CD4-positive, alpha-beta T cell treated with Interleukin-6 for 4 hours (primary cell): ENCODE measurements at regions not wholly inside any gene's neighbourhood (a gene's known extent, or its start where the extent isn't known, plus 50 kb on each side); places are given as distances from the start of the nearest gene placed in this dataset.
A peak's percentile ranks its signal among the peaks of the same experiment; 100 is the strongest.
"Not testable (repeated sequence)": the region's sequence is repeated elsewhere in the genome, so short reads cannot be mapped to it uniquely, and the experiment has no call there.

ENCODE experiments used
- DNase-seq: peaks from one replicate; pipeline ENCODE4 v3.0.0-alpha.2; 2020; ENCODE audit warnings: mixed read lengths

DNA sequence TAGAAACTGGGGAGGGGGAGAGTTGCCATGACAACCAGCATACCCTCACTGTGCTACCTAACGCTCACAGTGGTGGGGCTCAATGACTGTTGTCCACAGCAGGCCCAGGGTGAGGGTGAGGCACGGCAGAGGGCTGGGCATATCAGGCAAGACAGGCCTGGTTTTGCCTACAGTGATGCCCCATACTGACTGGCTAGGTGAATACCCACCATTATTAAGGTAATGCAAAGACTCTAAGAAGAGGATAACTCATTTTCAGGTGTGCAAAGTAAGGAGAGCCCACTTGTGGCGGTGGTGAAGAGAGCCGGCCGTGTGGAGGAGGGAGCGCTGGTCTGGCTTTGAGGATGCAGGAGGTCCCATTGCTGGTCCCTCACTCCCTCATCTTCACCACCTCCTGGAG lies 422.3 kb downstream of the FUT8 start:
- no peak for DNase-seq

DNA sequence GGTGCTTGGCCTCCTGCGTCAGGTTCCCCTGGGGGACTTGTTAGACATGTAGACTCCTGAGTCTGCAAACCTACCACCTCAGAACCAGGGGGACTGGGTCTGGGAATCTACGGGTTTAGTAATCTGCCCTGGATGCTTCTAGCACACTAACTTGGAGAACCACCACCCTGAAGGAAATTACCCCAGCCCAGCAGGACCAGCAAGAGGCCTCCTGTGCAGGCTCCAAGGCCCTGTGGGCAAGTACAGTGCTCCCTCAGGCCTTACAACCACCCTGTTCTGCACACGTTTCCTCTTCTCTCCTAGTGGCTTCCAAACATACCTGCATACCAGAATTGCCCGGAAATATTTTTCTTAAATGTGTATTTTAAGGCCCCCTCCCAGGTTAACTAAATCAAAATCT lies 423.0 kb downstream of the FUT8 start:
- no peak for DNase-seq

DNA sequence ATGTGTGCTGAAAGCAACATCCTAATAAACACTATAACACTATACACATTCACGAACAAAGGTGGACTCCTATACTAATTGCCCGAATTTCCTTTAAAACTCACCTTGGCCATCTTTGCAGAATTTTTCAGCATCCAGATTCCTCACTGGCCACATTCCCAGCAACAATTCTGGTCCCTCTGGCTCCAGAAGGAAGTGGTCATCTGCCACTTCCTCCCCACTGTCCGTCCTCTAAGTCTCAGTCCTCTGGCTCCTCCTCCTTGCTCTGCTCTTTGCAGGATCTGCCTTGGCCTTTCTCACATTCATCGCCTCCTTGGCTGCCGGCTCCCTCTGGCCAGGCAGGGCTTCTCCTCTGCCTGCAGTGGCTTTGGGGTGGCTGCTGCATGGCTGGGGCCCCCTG lies 426.0 kb downstream of the FUT8 start:
- DNase-seq, result no peak

DNA sequence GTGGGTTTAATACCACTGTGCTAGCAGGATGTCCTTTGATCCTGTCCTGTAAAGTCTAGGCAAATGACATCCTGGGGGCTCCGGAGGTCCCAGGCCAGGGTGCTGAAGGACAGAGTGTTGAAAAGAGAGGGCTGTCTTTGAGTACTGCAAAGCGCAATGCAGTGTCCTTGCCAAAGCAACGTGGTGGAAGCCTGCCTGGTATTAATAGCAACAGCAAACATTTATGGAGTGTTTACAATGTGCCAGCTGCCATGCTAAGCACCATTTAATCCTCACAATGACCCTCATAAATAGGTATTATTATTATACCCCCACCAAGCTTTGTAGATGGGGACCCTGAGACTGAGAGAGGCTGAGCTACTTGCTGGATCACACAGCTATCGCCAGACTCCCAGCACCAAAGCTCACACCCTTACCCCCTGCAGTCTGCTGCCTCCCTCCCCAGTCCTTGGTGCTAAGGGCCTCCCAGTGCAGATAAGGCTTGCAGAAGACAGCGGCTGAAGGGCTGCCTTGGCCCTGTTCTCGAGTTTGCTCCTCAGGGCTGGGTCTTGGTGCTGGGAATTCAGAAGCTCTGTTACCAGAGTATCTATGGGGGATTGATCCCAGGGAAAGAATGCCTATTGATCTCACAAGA lies 427.7 kb downstream of the FUT8 start:
- no peak for DNase-seq

DNA sequence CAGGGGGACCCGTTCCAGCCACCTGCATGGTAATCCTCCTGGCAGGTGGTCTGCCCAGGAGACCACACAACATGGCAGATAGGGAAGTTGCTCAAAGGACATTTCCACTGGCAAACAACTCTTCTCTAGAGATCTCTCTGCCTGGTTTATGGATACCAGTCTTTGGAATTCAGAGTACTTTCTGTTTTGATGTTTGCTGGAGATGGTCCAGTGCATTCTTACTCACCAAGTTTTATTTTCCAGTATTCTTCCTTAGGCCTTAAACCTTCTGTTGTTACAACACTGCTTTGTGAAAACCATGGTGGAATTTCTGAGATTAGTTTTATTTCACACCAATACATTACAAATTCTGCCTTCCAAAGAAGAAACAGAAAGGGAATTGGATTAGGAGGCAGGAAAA lies 428.3 kb downstream of the FUT8 start:
- DNase-seq, result no peak

DNA sequence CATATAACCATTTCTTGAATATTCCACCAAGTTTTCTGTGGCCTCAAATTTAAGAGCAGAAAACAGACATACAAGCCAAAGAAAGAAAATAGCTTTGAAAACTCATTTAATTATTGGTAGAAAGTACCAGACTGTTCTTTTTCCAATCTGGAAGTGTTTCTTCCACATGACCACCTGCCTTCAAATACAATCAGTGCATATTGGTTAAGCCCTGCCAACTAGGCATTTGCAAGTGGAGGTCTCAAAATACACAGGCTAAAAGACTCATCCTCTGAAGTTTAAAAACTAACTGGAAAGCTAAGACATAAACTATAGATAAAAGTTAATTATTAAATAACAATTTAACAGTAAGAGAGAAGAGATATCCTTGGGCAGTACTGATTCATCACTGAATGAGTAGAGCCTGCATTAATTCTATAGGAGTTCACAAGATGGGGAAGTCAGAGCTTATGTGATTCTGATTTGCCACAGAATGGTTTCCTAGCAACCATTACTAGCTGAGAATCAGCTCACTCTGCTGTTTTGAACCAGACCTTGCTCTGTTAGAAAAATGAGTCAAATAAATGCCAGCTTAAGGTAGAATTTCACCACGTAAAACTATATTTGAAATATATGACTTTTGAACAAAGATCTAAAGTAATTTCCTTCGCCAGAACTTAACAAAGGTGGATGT lies 433.8 kb downstream of the FUT8 start:
- DNase-seq, result peak; percentile 15

DNA sequence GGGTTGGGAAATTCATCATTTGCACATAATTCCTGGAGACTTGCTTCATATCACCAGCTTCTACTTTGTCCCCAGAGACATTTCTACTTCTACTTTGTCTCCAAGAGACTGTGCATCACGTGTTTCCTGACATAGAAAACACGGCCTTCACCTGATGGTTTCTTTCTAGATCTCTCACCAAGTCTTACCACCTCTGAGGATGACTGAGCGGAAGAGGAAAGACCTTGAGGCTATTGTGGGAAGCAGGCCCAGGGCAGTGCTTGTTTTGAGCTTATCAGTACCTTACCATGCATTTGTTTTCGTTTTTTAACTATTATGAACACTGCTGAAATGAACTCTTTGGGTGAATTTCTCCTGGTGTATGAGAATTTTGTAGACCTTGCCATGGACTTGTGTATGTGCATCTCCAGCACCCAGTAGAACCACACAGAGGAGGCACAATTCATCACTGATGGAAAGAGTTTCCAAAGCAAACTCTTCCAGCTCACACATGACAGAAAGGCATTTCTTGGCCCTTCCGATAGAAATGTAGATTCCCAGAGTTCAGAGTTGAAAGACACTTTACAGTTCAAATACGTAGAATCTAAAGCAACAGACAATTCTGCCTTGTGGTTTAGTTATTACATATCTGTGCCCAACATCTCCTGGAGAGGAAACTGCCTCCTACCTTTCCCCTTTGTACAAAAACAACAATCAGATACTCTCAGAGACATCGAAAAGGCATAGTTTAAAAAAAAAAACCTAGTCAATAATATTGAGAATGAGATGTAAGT lies 434.7 kb downstream of the FUT8 start:
- DNase-seq, result peak; percentile 83

DNA sequence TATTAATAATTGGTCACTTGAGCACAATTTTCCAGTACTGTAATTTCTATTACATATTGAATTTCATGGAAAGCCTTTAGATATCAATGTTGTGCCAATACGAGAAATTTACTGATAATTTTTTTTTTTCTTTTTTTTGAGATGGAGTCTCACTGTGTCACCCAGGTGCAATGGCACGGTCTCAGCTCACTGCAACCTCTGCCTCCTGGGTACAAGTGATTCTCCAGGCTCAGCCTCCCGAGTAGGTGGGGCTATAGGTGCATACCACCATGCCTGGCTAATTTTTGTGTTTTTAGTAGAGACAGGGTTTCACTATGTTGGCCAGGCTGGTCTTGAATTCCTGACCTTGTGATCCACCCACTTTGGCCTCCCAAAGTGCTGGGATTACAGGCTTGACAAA lies 435.4 kb downstream of the FUT8 start:
- DNase-seq, result not testable (repeated sequence)

DNA sequence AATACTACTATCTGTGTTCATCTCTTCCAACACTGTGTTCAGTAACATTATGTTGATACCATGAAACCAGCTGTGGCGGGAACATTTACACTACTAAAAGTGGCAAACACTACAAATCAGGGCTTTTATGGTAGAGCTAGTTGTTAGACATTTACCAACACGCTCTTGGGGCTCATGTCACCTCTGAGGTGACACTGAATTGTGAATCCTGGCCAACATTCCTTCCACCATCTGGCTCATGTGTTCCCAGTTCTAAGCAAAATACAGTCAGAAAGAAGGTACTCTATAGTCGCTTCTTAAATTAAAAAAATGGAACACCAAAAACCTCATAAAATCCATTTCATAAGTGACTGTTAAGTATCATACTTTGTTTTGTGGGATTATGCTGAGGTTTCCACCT lies 436.6 kb downstream of the FUT8 start:
- no peak for DNase-seq

DNA sequence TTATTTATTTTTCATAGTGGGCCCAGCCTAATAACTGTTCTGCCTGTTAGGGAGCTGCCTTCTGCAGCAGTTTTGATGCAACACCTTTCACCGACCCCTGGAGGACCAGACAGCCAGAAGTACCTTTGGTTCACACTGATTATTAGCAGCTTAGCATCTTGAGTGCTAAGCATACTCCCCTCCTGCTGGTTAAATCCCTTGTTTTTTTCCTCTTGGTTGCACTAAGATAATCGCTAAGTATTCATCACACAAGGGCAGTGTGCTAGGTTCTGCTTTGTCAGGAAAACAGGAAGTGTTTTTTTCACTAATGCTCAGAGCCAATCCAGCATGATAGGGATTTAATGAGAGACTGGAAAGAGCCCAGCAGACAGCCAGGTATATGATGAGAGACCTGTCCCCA lies 437.0 kb downstream of the FUT8 start:
- DNase-seq, result no peak

DNA sequence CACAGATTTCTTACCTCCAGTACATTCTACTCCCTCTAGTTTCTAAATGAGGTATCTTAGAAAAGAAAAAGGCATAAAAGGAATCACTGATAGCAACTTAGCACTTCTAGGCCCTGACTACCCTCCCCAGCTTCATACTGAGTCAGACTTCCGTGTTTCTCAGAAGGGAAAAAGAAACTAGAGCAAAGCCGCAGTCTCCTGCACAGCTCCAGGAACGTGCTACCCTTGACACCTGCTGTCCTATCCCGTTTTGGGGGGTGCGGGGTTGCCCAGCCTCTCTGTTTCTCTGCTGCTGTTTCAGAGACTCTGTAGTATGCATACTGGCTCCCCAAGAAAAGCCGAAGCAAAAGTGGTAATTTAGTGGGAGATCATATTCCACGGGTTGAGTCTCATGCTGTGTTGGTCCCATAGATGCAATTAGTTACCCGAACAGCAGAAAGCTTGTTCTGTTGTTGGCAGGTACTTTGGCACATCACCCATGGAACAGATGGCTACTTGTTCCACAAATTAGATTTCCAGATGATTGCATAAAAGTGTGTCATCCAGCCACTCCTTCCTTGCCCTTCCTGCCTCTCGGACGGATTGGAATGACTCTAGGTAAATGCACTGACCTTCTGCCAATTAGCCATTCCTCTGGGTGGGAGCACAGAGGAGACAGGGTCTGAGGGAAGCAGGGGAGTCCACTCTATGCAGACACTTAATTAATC lies 438.1 kb downstream of the FUT8 start:
- peak; percentile 83 for DNase-seq

DNA sequence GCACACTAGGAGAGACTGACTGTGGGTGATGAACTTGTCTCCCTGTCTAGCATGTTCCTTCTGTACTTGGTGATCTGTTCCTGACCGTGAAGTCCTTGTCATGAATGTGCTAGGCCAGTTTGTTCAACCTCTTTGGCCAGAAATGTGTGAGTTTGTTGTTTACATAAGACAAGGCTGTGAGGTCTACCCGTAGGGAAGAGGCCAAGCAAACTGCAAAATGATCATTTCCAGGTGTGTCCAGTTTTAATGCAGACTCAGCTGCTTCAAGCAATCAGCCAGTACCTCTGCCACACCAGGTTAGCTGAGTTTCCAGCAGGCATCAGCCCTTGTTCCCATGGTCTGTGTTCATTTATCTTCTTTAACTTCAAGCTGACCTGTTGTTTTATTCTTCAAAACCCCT lies 440.2 kb downstream of the FUT8 start:
- DNase-seq, result no peak

DNA sequence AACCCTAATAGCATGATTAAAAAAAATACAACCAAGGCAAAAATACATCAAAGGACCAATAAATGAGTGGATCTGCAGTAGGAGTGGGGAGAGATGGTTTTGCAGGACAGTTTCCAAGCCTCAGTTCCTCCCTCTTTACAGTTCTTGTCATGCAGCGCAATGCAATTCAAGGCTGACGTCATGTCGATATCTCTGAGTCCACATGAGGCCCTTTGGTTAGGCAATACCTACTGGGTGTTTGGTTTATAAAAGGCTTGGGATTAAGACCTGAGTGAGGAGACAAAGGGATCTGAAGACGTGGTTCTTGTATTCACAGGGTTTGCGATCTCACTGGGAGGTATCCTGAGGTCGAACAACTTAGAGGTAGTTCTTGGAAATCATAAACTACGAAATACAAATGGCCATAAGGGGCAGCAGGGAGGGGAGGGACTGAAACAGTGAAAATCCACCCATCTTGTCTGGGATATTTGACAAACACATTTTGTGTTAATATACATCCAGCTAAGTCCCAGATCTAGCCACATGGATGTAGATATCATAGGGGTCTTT lies 441.0 kb downstream of the FUT8 start:
- DNase-seq, result no peak

DNA sequence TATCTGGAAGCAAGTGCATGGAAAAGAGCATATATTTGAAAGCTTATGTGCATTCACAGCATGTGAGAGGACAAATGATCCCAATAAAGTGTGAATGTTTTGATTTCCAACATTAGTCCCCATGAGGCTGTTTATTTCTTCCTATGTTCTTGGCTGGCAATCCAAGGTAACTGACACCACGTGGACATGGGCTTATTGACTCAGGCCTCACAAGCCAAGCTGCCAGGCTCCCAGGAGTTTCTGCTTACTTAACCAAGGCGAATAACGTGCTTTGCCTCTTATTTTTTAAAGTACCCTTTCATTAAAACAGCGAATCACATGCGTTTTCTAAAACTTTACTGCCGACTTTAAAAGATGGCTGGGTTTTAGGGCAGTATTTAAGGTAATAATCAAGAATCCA lies 441.7 kb downstream of the FUT8 start:
- DNase-seq, result no peak

DNA sequence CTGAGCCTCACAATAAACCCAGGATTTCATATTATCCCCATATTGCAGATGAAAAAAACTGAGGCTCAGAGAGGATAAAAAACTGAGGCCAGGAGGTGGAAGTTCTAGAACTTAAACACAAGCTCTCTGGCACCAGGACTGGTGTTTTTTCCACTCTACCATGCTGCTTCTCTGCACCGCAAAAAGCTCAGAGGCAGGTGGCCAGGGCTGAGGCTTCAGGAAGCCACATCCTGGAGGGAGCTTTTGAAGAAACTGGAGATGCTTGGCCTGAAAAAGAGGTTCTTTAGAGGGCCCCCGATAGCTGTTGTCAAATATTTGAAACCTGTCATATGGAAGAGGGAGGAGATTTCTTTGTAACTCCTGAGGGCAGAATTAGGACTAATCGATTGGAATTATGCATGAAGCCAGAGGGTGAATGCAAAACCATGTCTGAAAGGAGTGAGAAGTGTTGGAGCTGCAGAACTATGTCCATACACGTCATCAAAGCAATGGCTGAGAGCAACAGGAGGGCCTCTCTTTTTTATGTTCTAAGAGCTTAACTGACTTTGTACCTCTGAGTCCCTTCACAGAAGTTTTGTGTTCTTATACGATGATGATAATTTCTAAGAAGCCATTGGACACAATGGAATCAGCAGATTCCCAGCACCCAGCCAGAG lies 448.6 kb downstream of the FUT8 start:
- DNase-seq, result peak; percentile 62

DNA sequence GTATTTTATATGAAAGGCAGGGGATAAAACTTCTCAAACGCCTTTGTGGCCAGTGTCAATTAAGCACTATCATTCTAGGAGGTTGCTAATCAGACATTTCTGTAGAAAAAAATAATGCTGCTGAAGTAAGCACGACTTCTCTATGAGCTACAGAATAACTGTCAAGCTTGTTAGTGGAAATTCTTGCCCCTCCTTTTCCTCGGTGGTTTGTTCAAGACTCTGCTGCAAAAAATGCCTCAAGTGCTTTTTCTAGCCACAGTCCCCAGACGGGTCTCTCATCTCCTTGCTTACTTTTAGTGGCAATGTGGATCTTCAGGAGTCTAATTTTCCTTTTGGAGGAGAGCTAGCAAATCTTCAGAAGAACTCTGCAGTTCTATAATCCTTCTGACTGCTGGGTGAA lies 452.0 kb downstream of the FUT8 start:
- no peak for DNase-seq

DNA sequence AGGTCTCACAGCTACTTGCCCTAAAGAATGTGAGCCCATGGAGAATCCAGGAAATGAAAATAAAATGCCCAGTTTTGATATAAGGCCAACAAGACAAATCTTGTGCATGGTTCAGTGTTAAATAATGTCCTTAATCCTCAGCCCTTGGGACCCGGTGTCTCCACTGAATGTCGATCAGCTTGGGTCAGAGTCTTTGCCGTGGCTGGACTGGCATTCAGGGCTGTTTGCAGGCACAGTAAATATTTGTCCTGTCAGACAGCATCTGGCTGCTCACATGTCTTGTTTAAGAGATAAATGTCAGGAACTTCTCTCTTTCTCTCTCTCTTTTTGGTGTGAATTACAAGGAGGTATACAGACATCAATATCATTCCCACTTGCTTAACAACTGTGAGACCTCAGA lies 452.5 kb downstream of the FUT8 start:
- no peak for DNase-seq

DNA sequence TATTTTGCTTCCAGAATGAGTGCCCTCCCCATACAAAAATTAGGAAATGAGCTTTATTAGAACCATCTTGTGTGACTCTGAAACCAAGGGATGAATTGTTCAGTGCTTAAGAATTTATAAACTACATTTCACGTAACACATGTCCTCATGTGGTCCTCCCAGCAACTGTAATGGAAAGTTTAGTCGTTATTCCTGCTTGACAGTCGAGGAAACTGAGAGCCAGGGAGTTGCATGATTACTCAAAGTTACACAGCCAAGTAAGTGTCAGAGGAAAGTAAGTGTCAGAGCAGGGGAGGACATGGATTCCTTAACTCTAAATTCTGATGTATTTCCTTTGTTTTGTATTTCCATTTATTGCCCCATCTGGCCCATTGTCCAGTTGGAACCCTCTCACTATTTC lies 453.9 kb downstream of the FUT8 start:
- no peak for DNase-seq

DNA sequence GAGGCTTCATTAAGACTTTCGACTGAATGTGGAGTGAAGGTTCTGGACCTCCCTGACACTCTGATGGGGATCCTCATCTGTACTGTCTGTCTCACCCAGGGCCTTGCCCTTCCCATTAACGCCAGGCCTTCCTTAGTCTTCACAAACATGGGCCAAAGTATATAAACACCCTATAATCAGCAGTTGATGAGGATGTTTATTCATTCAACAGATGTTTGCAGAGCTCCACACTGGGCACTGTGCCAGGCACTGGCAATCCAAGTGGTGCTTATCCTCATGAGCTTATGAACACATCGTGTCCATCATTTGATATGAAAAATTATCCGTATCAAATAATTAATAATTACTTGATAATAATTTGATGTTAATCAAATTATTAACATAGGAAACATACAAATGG lies 454.4 kb downstream of the FUT8 start:
- DNase-seq, result no peak

DNA sequence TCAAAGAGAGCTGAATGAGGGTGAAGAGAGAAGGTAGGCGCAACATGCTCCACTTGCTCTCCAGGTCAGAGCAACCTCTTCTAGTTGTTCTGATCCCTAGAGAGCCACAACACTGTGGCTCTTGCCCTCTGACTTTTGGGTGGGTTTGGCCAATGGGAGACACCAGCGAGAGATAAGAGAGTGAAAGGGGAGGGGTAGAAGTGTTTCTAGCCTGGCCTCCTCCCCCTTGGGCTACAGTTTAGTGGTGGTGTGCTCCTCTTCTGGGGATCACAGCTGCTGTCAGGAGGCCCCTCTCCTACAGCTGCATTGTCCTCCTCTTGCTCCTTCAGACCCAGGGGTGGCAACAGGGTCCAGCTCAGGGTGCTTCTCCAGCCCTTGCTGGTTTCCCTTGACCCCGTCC lies 454.8 kb downstream of the FUT8 start:
- DNase-seq, result no peak

DNA sequence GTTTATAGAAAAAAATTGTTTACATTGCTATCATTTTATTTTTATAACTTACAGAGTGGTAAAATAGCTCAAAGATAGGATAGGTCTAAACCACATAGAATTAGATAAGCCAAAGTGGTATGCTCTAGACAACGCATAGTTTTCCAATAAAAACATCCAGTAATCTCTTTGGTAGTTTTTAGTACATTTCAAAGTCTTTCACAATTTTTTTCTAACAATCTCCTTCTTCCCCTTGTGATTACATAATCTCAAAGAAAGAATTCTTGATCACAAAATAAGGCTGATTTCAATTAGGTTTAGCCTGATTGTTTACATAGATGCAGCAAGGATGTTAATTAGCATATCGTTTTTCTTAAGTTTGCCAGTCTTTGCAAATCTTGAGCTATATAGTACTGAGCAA lies 460.0 kb downstream of the FUT8 start:
- DNase-seq, result no peak

DNA sequence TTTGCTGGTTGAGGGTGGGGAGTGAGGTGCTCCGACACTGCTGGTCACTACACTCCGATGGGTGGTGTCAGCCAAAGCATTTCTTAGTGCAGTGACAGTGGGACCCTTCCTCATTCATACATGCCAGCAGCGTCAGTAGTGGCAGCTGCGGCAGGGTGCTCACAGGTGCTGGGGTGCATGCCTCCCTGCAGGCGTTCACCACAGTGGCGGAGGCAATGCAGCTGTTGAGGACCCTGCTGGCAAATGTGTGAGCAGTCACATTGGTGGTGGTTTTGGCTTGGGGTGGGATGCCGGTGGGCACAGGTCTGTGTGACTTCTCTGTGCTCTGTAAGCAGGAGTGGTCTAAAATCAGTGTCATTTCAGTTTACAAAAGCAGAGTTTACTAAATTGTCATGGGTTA lies 464.6 kb downstream of the FUT8 start:
- DNase-seq, result no peak

DNA sequence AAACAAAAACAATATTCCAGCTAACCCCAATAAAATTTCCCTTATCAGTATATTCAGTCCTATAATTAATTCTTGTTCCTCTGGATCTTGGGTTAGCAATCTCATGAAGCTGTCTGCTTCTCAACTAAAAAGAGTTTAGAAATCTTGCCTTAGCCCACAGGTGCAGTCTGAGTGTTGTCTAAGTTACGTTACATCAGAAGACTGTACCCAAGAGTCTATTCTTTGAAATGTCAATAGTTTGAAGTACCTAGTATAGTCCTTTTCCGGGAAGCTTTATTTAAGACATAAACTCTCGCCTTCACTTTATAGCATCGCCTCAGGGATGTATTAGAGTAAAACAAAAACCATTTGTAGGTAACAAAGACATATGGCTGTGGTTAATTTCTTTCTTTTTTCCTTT lies 465.1 kb downstream of the FUT8 start:
- no peak for DNase-seq
